ENCODE measurements at regions not wholly inside any gene's neighbourhood (a gene's known extent, or its start where the extent isn't known, plus 50 kb on each side); places are given as distances from the start of the nearest gene placed in this dataset.

- peak; percentile 67 for ATAC-seq
- TF ChIP-seq, protein P1, sequence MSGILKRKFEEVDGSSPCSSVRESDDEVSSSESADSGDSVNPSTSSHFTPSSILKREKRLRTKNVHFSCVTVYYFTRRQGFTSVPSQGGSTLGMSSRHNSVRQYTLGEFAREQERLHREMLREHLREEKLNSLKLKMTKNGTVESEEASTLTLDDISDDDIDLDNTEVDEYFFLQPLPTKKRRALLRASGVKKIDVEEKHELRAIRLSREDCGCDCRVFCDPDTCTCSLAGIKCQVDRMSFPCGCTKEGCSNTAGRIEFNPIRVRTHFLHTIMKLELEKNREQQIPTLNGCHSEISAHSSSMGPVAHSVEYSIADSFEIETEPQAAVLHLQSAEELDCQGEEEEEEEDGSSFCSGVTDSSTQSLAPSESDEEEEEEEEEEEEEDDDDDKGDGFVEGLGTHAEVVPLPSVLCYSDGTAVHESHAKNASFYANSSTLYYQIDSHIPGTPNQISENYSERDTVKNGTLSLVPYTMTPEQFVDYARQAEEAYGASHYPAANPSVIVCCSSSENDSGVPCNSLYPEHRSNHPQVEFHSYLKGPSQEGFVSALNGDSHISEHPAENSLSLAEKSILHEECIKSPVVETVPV (CRISPR knock-in tag; IDR thresholded peaks at IDR 0.05) = no peak
- TF ChIP-seq ISL1 (CRISPR knock-in tag; IDR thresholded peaks at IDR 0.05) (no peak), RARB (CRISPR knock-in tag; IDR thresholded peaks at IDR 0.05) (no peak), ZFP3 (CRISPR knock-in tag; IDR thresholded peaks at IDR 0.05) (no peak), ESRRG (CRISPR knock-in tag; IDR thresholded peaks at IDR 0.05) (no peak), ZNF70 (CRISPR knock-in tag; IDR thresholded peaks at IDR 0.05) (no peak), TSHZ2 (CRISPR knock-in tag; IDR thresholded peaks at IDR 0.05) (no peak), PPARA (CRISPR knock-in tag; IDR thresholded peaks at IDR 0.05; ENCODE audit: borderline replicate concordance) (no peak), CSDC2 (CRISPR knock-in tag; IDR thresholded peaks at IDR 0.05) (no peak), TCF4 (CRISPR knock-in tag; IDR thresholded peaks at IDR 0.05; ENCODE audit: borderline replicate concordance) (no peak), ZNF565 (CRISPR knock-in tag; conservative IDR thresholded peaks at IDR 0.05; ENCODE audit: low read depth) (no peak), ZFP30 (CRISPR knock-in tag; IDR thresholded peaks at IDR 0.05) (no peak), ARNTL (CRISPR knock-in tag; IDR thresholded peaks at IDR 0.05; ENCODE audit: borderline replicate concordance, low read depth) (no peak)
- TF ChIP-seq, protein P2, sequence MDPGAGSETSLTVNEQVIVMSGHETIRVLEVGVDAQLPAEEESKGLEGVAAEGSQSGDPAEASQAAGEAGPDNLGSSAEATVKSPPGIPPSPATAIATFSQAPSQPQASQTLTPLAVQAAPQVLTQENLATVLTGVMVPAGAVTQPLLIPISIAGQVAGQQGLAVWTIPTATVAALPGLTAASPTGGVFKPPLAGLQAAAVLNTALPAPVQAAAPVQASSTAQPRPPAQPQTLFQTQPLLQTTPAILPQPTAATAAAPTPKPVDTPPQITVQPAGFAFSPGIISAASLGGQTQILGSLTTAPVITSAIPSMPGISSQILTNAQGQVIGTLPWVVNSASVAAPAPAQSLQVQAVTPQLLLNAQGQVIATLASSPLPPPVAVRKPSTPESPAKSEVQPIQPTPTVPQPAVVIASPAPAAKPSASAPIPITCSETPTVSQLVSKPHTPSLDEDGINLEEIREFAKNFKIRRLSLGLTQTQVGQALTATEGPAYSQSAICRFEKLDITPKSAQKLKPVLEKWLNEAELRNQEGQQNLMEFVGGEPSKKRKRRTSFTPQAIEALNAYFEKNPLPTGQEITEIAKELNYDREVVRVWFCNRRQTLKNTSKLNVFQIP (CRISPR knock-in tag; IDR thresholded peaks at IDR 0.05; ENCODE audit: borderline replicate concordance, low read depth) = no peak
- TF ChIP-seq, protein P3, sequence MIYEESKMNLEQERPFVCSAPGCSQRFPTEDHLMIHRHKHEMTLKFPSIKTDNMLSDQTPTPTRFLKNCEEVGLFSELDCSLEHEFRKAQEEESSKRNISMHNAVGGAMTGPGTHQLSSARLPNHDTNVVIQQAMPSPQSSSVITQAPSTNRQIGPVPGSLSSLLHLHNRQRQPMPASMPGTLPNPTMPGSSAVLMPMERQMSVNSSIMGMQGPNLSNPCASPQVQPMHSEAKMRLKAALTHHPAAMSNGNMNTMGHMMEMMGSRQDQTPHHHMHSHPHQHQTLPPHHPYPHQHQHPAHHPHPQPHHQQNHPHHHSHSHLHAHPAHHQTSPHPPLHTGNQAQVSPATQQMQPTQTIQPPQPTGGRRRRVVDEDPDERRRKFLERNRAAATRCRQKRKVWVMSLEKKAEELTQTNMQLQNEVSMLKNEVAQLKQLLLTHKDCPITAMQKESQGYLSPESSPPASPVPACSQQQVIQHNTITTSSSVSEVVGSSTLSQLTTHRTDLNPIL (CRISPR knock-in tag; IDR thresholded peaks at IDR 0.05; ENCODE audit: low read depth) = no peak
Measured at GRCh38 chr11:24234822-24235508, 261.9 kb upstream of the LUZP2 start.

- peak; percentile 75 for TF ChIP-seq ISL1 (CRISPR knock-in tag; IDR thresholded peaks at IDR 0.05)
- no peak for TF ChIP-seq TSHZ2 (CRISPR knock-in tag; IDR thresholded peaks at IDR 0.05)
- peak; percentile 41; the same call in 1 of the 2 replicates for TF ChIP-seq ZC3H10 (CRISPR knock-in tag; IDR thresholded peaks at IDR 0.05)
- peak; percentile 85 for ATAC-seq
Measured at GRCh38 chr11:24238771-24239645, 257.8 kb upstream of the LUZP2 start.

- no peak for ATAC-seq
- TF ChIP-seq ZNF565 (CRISPR knock-in tag; conservative IDR thresholded peaks at IDR 0.05; ENCODE audit: low read depth) (no peak), GLIS3 (CRISPR knock-in tag; IDR thresholded peaks at IDR 0.05) (no peak), ZNF70 (CRISPR knock-in tag; IDR thresholded peaks at IDR 0.05) (no peak), ZNF8 (CRISPR knock-in tag; IDR thresholded peaks at IDR 0.05) (no peak), TOX (CRISPR knock-in tag; IDR thresholded peaks at IDR 0.05; ENCODE audit: borderline replicate concordance) (no peak), BACH2 (CRISPR knock-in tag; IDR thresholded peaks at IDR 0.05; ENCODE audit: borderline replicate concordance) (no peak), TCF4 (CRISPR knock-in tag; IDR thresholded peaks at IDR 0.05; ENCODE audit: borderline replicate concordance) (no peak), PATZ1 (CRISPR knock-in tag; IDR thresholded peaks at IDR 0.05; ENCODE audit: borderline replicate concordance) (no peak), ARNTL (CRISPR knock-in tag; IDR thresholded peaks at IDR 0.05; ENCODE audit: borderline replicate concordance, low read depth) (no peak)
- TF ChIP-seq, protein P3 (CRISPR knock-in tag; IDR thresholded peaks at IDR 0.05; ENCODE audit: low read depth) = no peak
Measured at GRCh38 chr11:24239930-24240329, 256.9 kb upstream of the LUZP2 start.
